GM12878 (cell line): ENCODE measurements at regions not wholly inside any gene's neighbourhood (a gene's known extent, or its start where the extent isn't known, plus 50 kb on each side); places are given as distances from the start of the nearest gene placed in this dataset.

Source experiments
- ATAC-seq: fragments of 200-7000 bp; cut with Tn5 transposase; 3 replicates; pipeline ENCODE4 v1.9.1; 2020; ENCODE audit warnings: mild to moderate bottlenecking, moderate library complexity
- BruUV-seq: library from RNA; stranded (reverse); fragments of 400-500 nt; replicated peaks from 2 replicates; lab custom pipeline; 2021; lab: Mats Ljungman, UMichigan
- CTCF ChIA-PET: fragments of 300-600 bp; sonication (Branson Sonifier 250); formaldehyde crosslinking; extraction: SDS; loops from one replicate; lab custom pipeline; 2021; ENCODE audit warnings: inconsistent platforms; lab: Yijun Ruan, JAX
- POLR2A ChIA-PET: fragments of 350-600 bp; formaldehyde crosslinking; extraction: SDS; loops from one replicate; lab custom pipeline; 2021; ENCODE audit warnings: inconsistent platforms; lab: Charles Lee
- RAD21 ChIA-PET: fragments of 300-600 bp; sonication (Branson Sonifier 250); formaldehyde crosslinking; loops from one replicate; lab custom pipeline; 2023; ENCODE audit warnings: antibody characterized with exemption; ENCODE audit not compliant: unreplicated experiment; lab: Charles Lee
- SMC1A ChIA-PET: fragments of 300-600 bp; sonication (Branson Sonifier 250); formaldehyde crosslinking; loops from one replicate; lab custom pipeline; 2023; ENCODE audit not compliant: unreplicated experiment, uncharacterized antibody; lab: Charles Lee
- DNase-seq: peaks from one replicate; pipeline ENCODE4 v3.0.0-alpha.2; 2011; ENCODE audit warnings: low read depth, low spot score
- FAIRE-seq: peaks from 3 replicates; lab custom pipeline; 2011; peaks lifted over from hg19 to GRCh38; lab: Jason Lieb, UNC
- H2AFZ ChIP-seq: 2 replicates; pipeline ENCODE4 v1.6.0; 2011; ENCODE audit warnings: low read depth, low read length, control low read depth; ENCODE audit not compliant: control insufficient read depth
- H3K27ac ChIP-seq: 2 replicates; pipeline ENCODE4 v1.5.1; 2011; ENCODE audit warnings: control low read depth; ENCODE audit not compliant: control insufficient read depth, insufficient read depth
- H3K27me3 ChIP-seq, 2 experiments: replicated peaks in 1 of 2; 2 replicates each; pipeline versions ENCODE4 v1.6.0 to v1.6.1; 2011; ENCODE audit warnings: low read length in 1 of 2; ENCODE audit not compliant: control insufficient read depth in 2 of 2, insufficient read depth in 2 of 2
- H3K36me3 ChIP-seq, 2 experiments: 2 replicates each; pipeline ENCODE4 v1.5.1; 2011; ENCODE audit warnings: low read length in 1 of 2; ENCODE audit not compliant: control insufficient read depth in 2 of 2, insufficient read depth in 2 of 2
- H3K4me1 ChIP-seq: 2 replicates; pipeline ENCODE4 v1.6.1; 2011; ENCODE audit warnings: mild to moderate bottlenecking, low read length, moderate library complexity, mixed read lengths; ENCODE audit not compliant: control insufficient read depth, insufficient read depth
- H3K4me2 ChIP-seq: 2 replicates; pipeline ENCODE4 v1.6.0; 2011; ENCODE audit warnings: control low read depth; ENCODE audit not compliant: control insufficient read depth, insufficient read depth
- H3K4me3 ChIP-seq: fragments of 200-600 bp; sonication (generic); 2 replicates; pipeline ENCODE4 v1.5.1; 2016
- H3K79me2 ChIP-seq: 2 replicates; pipeline ENCODE4 v1.6.0; 2011; ENCODE audit warnings: low read length; ENCODE audit not compliant: control insufficient read depth, insufficient read depth
- H3K9ac ChIP-seq: 2 replicates; pipeline ENCODE4 v1.8.0; 2011; ENCODE audit warnings: low read length, control low read depth, mixed read lengths; ENCODE audit not compliant: control insufficient read depth, insufficient read depth
- H3K9me3 ChIP-seq: replicated peaks from 3 replicates; pipeline ENCODE4 v1.5.1; 2011; ENCODE audit warnings: mild to moderate bottlenecking, low read length; ENCODE audit not compliant: control insufficient read depth, insufficient read depth
- H4K20me1 ChIP-seq: 2 replicates; pipeline ENCODE4 v1.6.0; 2011; ENCODE audit not compliant: control insufficient read depth, insufficient read depth
- HCFC1 ChIP-seq: fragments of 150-350 bp; IDR thresholded peaks from 2 replicates; pipeline ENCODE4 v1.6.1; 2014; ENCODE audit warnings: low read length
- HDAC6 ChIP-seq: fragments of 200-600 bp; sonication (generic); IDR thresholded peaks from one replicate; pipeline ENCODE4 v1.8.0; 2017; ENCODE audit warnings: antibody characterized with exemption; ENCODE audit not compliant: unreplicated experiment
- NBN ChIP-seq: fragments of 450-650 bp; IDR thresholded peaks from 2 replicates; pipeline ENCODE4 v1.6.1; 2016
- NFYA ChIP-seq: IDR thresholded peaks from 2 replicates; pipeline ENCODE4 v1.6.1; 2011; ENCODE audit warnings: low read depth, mild to moderate bottlenecking, low read length, improper control_type of control experiment, borderline replicate concordance
- RUNX3 ChIP-seq: IDR thresholded peaks from 2 replicates; pipeline ENCODE4 v1.6.1; 2012; ENCODE audit warnings: low read length, inconsistent platforms
- TARDBP ChIP-seq: IDR thresholded peaks from 2 replicates; pipeline ENCODE4 v1.6.1; 2016; ENCODE audit warnings: borderline replicate concordance
- ZNF207 ChIP-seq: fragments of 450-650 bp; IDR thresholded peaks from 2 replicates; pipeline ENCODE4 v1.6.1; 2014; ENCODE audit warnings: antibody characterized with exemption, mild to moderate bottlenecking, borderline replicate concordance
- WGBS: methylation state at CpG from one replicate; pipeline ENCODE4 v1.1.6; 2016; ENCODE audit warnings: low lambda C conversion rate; ENCODE audit not compliant: insufficient replicate concordance, insufficient coverage; ENCODE audit errors: missing lambda C conversion rate; 5-methylcytosine and 5-hydroxymethylcytosine counted together
- in situ Hi-C: fragments of 300-500 bp; cut with MboI; formaldehyde crosslinking; loops from 9 replicates; pipeline ENCODE4 v1.14.3; 2018; ENCODE audit warnings: mixed read lengths
- intact Hi-C: fragments of 100-400 bp; cut with micrococcal nuclease; formaldehyde crosslinking; loops from one replicate; pipeline ENCODE4 v1.14.2; 2022; ENCODE audit not compliant: unreplicated experiment
- TF ChIP-seq, protein P1 (sequence below): IDR thresholded peaks from 2 replicates; pipeline ENCODE4 v1.6.1; 2012; ENCODE audit warnings: low read depth, low read length, improper control_type of control experiment
- TF ChIP-seq, protein P2 (sequence below): fragments of 450-650 bp; formaldehyde crosslinking; IDR thresholded peaks from 2 replicates; pipeline ENCODE4 v1.4.0; 2020; ENCODE audit warnings: mild to moderate bottlenecking, moderate library complexity
- TF ChIP-seq, protein P3 (sequence below): IDR thresholded peaks from 2 replicates; pipeline ENCODE4 v1.6.1; 2011; ENCODE audit warnings: low read depth, low read length, improper control_type of control experiment, borderline replicate concordance
- TF ChIP-seq, protein P4 (sequence below): fragments of 450-650 bp; IDR thresholded peaks from 2 replicates; pipeline ENCODE4 v1.6.1; 2014; ENCODE audit warnings: mild to moderate bottlenecking
- TF ChIP-seq, protein P5 (sequence below): fragments of 450-650 bp; conservative IDR thresholded peaks from 2 replicates; pipeline ENCODE4 v1.6.1; 2017; ENCODE audit warnings: mild to moderate bottlenecking, moderate library complexity

DNA sequence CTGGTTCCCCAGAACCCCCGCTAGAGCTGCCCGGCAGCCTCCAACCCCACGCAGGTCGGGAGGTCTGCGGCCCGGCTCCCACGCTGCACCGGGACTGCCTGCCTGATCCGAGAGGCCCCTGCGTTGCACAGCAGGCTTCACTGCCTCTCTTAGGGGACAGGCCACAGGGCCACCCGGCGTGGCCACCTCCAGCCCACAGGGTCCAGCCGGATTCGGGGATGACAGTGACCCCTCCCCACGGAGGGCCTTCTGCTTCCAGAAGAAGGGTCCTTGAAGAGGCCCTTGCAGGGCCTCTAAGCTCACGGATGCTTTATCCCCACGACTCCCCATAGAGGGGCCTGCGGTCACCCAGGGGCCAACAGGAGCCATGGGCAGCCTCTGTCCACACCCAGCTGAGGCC is 66.1 kb upstream of the PPP1R26 start:
- Histone ChIP-seq H3K9me3 (no peaks in the 10 kb centered on the region), H3K4me2 (no peak overlapping the region), H3K36me3 (no peaks in the 10 kb centered on the region), H3K27ac (no peak overlapping the region), H2AFZ (no peak overlapping the region), H3K79me2 (no peaks in the 10 kb centered on the region), H3K4me1 (no peaks in the 10 kb centered on the region), H4K20me1 (no peaks in the 10 kb centered on the region; the same call in 1 of the 2 replicates), H3K9ac (no peak overlapping the region), H3K4me3 (no peak overlapping the region), H3K27me3 (no peaks in the 10 kb centered on the region; a peak in 2 of 4 replicates)
- ChIA-PET POLR2A (no interaction called here), CTCF (interaction anchor here (0.6 kb wide), 1 partner anchor 113 kb away, joined by 3 read pairs; no protein-coding TSS in a partner anchor), SMC1A (no interaction called here), RAD21 (no interaction called here)
- 47% methylated on average over 15 of the region's 18 CpGs for WGBS
- ATAC-seq (no peak), FAIRE-seq (no peak), DNase-seq (no peak)
- TF ChIP-seq HCFC1 (no peak), RUNX3 (no peak), NFYA (no peak), HDAC6 (no peak), TARDBP (no peak), NBN (no peak), ZNF207 (no peak)
- TF ChIP-seq, protein P1, sequence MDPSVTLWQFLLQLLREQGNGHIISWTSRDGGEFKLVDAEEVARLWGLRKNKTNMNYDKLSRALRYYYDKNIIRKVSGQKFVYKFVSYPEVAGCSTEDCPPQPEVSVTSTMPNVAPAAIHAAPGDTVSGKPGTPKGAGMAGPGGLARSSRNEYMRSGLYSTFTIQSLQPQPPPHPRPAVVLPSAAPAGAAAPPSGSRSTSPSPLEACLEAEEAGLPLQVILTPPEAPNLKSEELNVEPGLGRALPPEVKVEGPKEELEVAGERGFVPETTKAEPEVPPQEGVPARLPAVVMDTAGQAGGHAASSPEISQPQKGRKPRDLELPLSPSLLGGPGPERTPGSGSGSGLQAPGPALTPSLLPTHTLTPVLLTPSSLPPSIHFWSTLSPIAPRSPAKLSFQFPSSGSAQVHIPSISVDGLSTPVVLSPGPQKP = no peak
- TF ChIP-seq, protein P2, sequence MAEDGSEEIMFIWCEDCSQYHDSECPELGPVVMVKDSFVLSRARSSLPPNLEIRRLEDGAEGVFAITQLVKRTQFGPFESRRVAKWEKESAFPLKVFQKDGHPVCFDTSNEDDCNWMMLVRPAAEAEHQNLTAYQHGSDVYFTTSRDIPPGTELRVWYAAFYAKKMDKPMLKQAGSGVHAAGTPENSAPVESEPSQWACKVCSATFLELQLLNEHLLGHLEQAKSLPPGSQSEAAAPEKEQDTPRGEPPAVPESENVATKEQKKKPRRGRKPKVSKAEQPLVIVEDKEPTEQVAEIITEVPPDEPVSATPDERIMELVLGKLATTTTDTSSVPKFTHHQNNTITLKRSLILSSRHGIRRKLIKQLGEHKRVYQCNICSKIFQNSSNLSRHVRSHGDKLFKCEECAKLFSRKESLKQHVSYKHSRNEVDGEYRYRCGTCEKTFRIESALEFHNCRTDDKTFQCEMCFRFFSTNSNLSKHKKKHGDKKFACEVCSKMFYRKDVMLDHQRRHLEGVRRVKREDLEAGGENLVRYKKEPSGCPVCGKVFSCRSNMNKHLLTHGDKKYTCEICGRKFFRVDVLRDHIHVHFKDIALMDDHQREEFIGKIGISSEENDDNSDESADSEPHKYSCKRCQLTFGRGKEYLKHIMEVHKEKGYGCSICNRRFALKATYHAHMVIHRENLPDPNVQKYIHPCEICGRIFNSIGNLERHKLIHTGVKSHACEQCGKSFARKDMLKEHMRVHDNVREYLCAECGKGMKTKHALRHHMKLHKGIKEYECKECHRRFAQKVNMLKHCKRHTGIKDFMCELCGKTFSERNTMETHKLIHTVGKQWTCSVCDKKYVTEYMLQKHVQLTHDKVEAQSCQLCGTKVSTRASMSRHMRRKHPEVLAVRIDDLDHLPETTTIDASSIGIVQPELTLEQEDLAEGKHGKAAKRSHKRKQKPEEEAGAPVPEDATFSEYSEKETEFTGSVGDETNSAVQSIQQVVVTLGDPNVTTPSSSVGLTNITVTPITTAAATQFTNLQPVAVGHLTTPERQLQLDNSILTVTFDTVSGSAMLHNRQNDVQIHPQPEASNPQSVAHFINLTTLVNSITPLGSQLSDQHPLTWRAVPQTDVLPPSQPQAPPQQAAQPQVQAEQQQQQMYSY (CRISPR knock-in tag) = no peak
- TF ChIP-seq, protein P3, sequence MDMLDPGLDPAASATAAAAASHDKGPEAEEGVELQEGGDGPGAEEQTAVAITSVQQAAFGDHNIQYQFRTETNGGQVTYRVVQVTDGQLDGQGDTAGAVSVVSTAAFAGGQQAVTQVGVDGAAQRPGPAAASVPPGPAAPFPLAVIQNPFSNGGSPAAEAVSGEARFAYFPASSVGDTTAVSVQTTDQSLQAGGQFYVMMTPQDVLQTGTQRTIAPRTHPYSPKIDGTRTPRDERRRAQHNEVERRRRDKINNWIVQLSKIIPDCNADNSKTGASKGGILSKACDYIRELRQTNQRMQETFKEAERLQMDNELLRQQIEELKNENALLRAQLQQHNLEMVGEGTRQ = no peak
- TF ChIP-seq, protein P4, sequence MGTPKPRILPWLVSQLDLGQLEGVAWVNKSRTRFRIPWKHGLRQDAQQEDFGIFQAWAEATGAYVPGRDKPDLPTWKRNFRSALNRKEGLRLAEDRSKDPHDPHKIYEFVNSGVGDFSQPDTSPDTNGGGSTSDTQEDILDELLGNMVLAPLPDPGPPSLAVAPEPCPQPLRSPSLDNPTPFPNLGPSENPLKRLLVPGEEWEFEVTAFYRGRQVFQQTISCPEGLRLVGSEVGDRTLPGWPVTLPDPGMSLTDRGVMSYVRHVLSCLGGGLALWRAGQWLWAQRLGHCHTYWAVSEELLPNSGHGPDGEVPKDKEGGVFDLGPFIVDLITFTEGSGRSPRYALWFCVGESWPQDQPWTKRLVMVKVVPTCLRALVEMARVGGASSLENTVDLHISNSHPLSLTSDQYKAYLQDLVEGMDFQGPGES = no peak
- TF ChIP-seq, protein P5, sequence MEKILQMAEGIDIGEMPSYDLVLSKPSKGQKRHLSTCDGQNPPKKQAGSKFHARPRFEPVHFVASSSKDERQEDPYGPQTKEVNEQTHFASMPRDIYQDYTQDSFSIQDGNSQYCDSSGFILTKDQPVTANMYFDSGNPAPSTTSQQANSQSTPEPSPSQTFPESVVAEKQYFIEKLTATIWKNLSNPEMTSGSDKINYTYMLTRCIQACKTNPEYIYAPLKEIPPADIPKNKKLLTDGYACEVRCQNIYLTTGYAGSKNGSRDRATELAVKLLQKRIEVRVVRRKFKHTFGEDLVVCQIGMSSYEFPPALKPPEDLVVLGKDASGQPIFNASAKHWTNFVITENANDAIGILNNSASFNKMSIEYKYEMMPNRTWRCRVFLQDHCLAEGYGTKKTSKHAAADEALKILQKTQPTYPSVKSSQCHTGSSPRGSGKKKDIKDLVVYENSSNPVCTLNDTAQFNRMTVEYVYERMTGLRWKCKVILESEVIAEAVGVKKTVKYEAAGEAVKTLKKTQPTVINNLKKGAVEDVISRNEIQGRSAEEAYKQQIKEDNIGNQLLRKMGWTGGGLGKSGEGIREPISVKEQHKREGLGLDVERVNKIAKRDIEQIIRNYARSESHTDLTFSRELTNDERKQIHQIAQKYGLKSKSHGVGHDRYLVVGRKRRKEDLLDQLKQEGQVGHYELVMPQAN = no peak
- intact Hi-C loops (loop anchor here (5.0 kb wide), 2 partner anchors 326 to 966 kb away; partner anchors contain the start of gene OLFM1), in situ Hi-C loops (loop anchor here (5.0 kb wide), 1 partner anchor 326 kb away; the partner anchor contains the start of gene OLFM1)
- BruUV-seq = no TSS peak
